HG03439 (cell line): ENCODE measurements at regions not wholly inside any gene's neighbourhood (a gene's known extent, or its start where the extent isn't known, plus 50 kb on each side); places are given as distances from the start of the nearest gene placed in this dataset.

Source experiments
- ATAC-seq: cut with Tn5 transposase; IDR thresholded peaks from one replicate; pipeline ENCODE4 v1.9.1; 2021; ENCODE audit warnings: mild to moderate bottlenecking, moderate library complexity; ENCODE audit not compliant: unreplicated experiment

DNA sequence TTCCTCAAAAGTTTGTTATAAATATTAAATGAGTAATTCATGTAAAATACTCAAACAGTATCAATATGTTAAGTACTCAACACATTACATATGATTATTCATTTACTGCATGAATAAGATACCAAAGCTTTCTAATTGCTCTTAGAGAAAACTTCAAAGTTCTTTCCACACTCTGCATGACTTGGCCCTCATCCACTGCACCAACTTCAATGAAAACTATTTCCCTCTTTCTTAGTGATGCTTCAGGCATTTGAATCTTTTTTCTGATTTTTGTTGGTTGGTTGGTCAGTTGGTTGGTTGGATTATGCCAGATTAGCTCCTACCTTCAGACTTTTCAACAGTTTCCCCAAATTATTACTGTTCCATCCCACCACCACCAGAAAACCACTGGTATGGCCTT lies 314.7 kb upstream of the RGMB start:
- no peak for ATAC-seq

DNA sequence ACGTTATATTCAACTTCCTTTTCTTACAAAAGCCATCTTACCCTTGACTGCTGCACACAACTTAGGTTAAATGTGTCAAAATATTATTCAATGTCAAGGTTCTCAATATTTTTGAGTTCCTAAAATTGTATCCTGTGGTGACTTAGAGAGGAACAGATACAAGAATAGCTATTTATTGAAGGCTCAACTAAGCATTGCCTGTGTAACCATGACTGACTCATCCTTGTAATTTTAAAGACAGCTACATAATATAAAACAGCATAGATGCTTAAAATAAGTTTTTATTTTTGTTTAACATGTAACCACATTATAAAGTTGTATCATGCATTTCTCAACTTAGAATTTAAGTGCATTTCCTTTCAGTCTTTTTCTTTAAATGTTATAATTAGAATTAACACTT lies 312.9 kb upstream of the RGMB start:
- ATAC-seq: no peak

GRCh38 chr5:98461485-98461884 lies 312.0 kb upstream of the RGMB start:
- no peak for ATAC-seq

GRCh38 chr5:98463222-98463621 lies 310.2 kb upstream of the RGMB start:
- no peak for ATAC-seq

DNA sequence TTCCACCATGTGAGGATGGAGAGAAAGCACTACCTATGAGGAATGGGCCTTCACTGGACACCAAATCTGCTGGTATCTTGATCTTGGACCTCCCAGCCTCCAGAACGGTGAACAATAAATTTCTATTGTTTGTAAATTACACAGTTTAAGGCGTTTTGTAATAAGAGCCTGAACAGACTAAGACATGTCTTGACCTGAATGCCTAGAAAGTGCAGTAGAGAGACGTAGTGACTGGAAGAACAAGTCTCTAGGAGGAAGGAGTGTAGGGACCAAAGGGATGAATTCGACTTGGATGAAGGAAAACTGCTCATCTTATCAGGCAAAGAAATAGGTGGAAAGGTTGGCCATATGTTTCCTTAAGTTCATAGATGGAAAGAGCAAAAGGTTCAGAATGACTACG lies 309.8 kb upstream of the RGMB start:
- ATAC-seq: no peak

GRCh38 chr5:98464737-98465330 lies 308.6 kb upstream of the RGMB start:
- no peak for ATAC-seq

- ATAC-seq: no peak
Measured at GRCh38 chr5:98468188-98468869, 305.1 kb upstream of the RGMB start.

DNA sequence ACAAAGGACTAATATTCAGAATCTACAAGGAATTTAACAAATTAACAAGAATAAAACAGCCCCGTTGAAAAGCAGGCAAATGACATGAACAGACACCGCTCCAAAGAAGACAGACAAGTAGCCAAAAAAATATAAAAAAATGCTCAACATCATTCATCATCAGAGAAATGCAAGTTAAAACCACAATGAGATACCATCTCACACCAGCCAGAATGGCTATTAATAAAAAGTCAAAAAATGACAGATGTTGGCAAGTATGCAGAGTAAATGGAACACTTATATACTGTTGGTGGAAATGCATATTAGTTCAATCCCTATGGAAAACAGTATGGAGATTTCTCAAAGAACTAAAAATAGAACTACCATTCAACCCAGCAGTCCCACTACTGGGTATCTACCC lies 302.7 kb upstream of the RGMB start:
- ATAC-seq: no peak

- ATAC-seq: no peak
Measured at GRCh38 chr5:98471458-98471857, 302.0 kb upstream of the RGMB start.

GRCh38 chr5:98474216-98474615 lies 299.2 kb upstream of the RGMB start:
- no peak for ATAC-seq

DNA sequence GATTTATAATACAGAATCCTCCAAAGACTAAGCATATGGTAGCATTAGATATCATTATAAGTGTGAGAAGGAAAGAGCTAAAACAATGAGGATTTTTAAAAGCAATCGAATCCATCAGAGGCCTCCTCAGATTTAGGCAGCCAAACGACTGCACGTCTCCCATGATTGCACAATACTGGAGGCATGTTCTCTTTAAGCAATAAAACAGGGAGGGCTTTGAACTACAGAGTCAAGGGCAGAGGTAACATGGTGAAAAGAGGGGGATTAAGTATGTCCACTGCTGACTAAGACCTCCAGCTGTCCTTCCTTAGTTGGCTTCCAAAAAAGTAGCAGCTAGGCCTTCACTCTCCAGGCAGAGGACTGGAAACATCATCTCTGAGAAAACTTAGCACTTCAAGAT lies 298.7 kb upstream of the RGMB start:
- no peak for ATAC-seq

GRCh38 chr5:98482321-98483300 lies 290.9 kb upstream of the RGMB start:
- no peak for ATAC-seq

DNA sequence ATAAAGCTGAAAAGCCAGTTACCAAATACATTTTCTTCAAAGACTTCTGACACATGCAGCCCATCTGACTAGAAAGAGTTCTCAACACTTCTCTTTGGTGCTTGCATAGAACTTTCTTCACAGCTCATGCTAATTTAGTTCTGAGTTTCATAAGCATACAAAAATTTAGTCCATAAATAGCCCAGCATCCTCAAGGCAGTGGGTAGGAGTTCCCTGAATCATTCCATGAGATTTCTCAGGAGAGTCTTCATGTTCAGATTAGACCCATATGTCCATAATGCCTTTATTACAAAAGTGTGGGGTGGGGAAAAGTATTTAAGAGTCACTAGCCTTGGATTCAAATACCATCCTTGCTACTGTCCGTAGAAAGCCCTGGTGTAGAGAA lies 290.2 kb upstream of the RGMB start:
- ATAC-seq: no peak

GRCh38 chr5:98489021-98489420 lies 284.4 kb upstream of the RGMB start:
- no peak for ATAC-seq

DNA sequence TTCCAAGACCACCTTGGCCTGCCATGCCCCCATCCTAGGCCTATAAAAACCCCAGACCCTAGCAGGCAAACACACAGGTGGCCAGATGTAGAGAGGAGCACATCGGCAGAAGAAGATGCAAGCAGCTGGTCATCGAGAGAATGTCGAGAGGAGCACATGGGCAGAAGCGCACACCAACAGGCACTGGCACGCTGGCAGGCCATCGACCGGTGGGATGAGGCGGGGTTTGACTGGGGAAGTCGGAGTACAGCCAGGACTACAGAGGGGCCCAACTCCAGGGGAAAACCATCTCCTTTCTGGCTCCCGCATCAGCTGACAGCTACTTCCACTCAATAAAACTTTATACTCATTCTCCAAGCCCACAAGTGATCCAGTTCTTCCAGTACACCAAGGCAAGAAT lies 283.1 kb upstream of the RGMB start:
- no peak for ATAC-seq

DNA sequence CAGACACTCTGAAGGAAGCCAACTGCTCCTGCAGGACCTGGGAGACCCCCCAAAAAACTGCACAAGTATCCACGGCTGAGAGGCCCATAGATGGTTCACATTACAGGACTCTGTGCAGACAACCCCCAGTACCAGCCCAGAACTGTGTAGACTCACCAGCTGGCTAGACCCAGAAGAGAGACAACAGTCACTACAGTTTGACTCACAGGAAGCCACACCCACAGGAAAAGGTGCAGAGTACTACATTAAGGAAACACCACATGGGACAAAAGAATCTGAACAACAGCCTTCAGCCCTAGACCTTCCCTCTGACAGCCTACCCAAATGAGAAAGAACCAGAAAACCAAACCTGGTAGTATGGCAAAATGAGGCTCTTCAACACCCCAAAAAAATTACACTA lies 281.2 kb upstream of the RGMB start:
- no peak for ATAC-seq

GRCh38 chr5:98497418-98497817 lies 276.0 kb upstream of the RGMB start:
- ATAC-seq: no peak

DNA sequence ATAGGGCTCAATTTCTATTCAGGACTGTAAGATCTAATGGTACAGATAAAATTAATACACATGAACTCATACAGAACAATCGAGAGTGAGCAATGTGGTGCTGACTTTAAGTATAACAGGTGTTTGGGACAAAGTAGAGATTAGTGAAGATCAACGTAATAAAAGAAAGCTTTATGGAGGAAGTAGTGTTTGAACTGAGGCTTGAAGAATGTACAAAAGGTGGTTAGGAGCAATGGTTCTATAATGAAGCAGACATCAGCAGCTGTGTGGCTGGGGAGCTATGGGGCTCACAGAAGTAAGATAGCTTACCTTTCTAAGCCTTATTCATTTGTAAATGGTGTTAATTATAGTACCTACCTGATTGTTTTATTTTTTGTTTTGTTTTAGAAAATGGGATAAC lies 275.4 kb upstream of the RGMB start:
- no peak for ATAC-seq

GRCh38 chr5:98499892-98500291 lies 273.6 kb upstream of the RGMB start:
- ATAC-seq: no peak

DNA sequence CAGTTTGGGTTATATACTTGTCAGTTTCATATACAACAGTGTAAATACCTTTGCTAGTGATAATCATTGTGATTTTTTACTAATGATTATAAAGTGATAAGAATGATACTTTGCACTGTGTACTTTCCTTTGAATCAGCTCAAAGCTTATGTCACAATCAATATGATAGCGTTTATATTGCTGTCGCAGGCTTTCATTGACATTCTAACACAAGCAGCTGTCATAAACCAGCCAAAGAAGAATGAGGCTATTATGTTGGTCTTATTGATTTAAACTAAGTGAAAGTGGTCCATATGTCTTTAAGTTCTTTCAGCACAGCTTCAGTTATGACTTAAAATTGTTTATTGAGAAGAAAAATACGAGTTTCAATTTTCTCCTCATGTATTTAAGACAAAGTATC lies 272.7 kb upstream of the RGMB start:
- ATAC-seq: no peak

DNA sequence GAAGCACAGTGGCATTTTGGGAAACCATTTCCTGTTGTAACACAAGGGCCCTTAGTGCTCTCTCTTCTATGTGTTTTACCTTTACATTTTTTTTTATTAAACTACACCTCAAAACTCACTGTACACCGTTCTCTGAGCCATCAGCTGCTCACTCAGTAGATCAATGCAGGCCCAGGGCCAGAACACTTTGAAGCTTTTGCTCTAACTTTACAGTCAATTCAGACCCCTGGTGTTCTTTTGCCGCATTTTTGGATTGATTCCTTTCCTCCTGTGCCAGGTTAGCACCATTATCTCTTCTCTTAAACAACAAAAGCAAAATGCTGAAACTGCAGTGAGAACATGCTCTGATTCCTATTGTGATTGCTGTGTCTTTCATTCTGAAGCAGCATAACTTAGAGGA lies 269.8 kb upstream of the RGMB start:
- no peak for ATAC-seq

- no peak for ATAC-seq
Measured at GRCh38 chr5:98504505-98504904, 269.0 kb upstream of the RGMB start.
